GM12875 (cell line): ENCODE measurements at regions not wholly inside any gene's neighbourhood (a gene's known extent, or its start where the extent isn't known, plus 50 kb on each side); places are given as distances from the start of the nearest gene placed in this dataset.

Experiments
- H3K4me3 ChIP-seq: one replicate; pipeline ENCODE4 v1.5.1; 2011; ENCODE audit warnings: low read depth, low read length, control low read depth
- CTCF ChIP-seq: IDR thresholded peaks from 2 replicates; pipeline ENCODE4 v1.5.1; 2011; ENCODE audit warnings: low read depth, mild to moderate bottlenecking, control low read depth, inconsistent platforms, low read length, moderate library complexity, borderline replicate concordance; ENCODE audit not compliant: insufficient read depth

- no peak for TF ChIP-seq CTCF
- H3K4me3 ChIP-seq, result no peak overlapping the region
These were observed 72.0 kb downstream of the KCNF1 start for GRCh38 chr2:10983711-10984110.

GRCh38 chr2:10984418-10985135, 72.8 kb downstream of the KCNF1 start:
- no peak overlapping the region for H3K4me3 ChIP-seq
- no peak for TF ChIP-seq CTCF

GRCh38 chr2:10985260-10985659, 73.5 kb downstream of the KCNF1 start:
- no peak for TF ChIP-seq CTCF
- no peak overlapping the region for H3K4me3 ChIP-seq

GRCh38 chr2:10985901-10986535, 74.3 kb downstream of the KCNF1 start:
- no peak for TF ChIP-seq CTCF
- no peak overlapping the region for H3K4me3 ChIP-seq

GRCh38 chr2:10987439-10987838, 75.7 kb downstream of the KCNF1 start:
- no peak for TF ChIP-seq CTCF
- no peak overlapping the region for H3K4me3 ChIP-seq

GRCh38 chr2:10987861-10988260, 76.1 kb downstream of the KCNF1 start:
- no peak overlapping the region for H3K4me3 ChIP-seq
- no peak for TF ChIP-seq CTCF

- no peak for TF ChIP-seq CTCF
- no peak overlapping the region for H3K4me3 ChIP-seq
These were observed 77.4 kb downstream of the KCNF1 start for GRCh38 chr2:10989151-10989550.
